Right atrium auricular region (tissue), 2 donors: ENCODE measurements at regions not wholly inside any gene's neighbourhood (a gene's known extent, or its start where the extent isn't known, plus 50 kb on each side); places are given as distances from the start of the nearest gene placed in this dataset.
"Not testable (repeated sequence)": the region's sequence is repeated elsewhere in the genome, so short reads cannot be mapped to it uniquely, and the experiment has no call there.

Source experiments
- DNase-seq: peaks from one replicate; pipeline ENCODE4 v3.0.0-alpha.2; 2019; ENCODE audit warnings: low spot score
- H3K27ac ChIP-seq, 2 donors: fragments of 200-600 bp; sonication (generic); 1 replicate in 1 of 2; 2 replicates in 1 of 2; pipeline ENCODE4 v1.5.1; 2016 to 2019
- H3K27me3 ChIP-seq, 2 donors: fragments of 200-600 bp; sonication (generic); one replicate each; pipeline versions ENCODE4 v1.5.1 to v1.6.0; 2017 to 2019
- H3K36me3 ChIP-seq: fragments of 200-600 bp; sonication (generic); one replicate; pipeline ENCODE4 v1.5.1; 2016
- H3K4me1 ChIP-seq, 2 donors: fragments of 200-600 bp; sonication (generic); one replicate each; pipeline versions ENCODE4 v1.5.1 to v1.6.0; 2017 to 2019
- H3K4me3 ChIP-seq, 2 donors: fragments of 200-600 bp; sonication (generic); 1 replicate in 1 of 2; 2 replicates in 1 of 2; pipeline ENCODE4 v1.5.1; 2017 to 2019; ENCODE audit warnings: mild to moderate bottlenecking in 1 of 2, moderate library complexity in 1 of 2
- H3K9me3 ChIP-seq, 2 donors: fragments of 200-600 bp; sonication (generic); one replicate each; pipeline ENCODE4 v1.5.1; 2019
- CTCF ChIP-seq, 2 donors: fragments of 200-600 bp; sonication (generic); IDR thresholded peaks; one replicate each; pipeline ENCODE4 v1.5.1; 2019; ENCODE audit warnings: antibody characterized with exemption in 2 of 2

GRCh38 chr5:101785090-101785489 lies 511.0 kb downstream of the SLCO4C1 start:
- Histone ChIP-seq H3K27me3 (no peaks in the 10 kb centered on the region), H3K4me3 (no peak overlapping the region), H3K4me1 (no peaks in the 10 kb centered on the region), H3K36me3 (no peaks in the 10 kb centered on the region), H3K27ac (no peak overlapping the region), H3K9me3 (no peaks in the 10 kb centered on the region)
- TF ChIP-seq CTCF (IDR thresholded peaks at IDR 0.05): no peak
- DNase-seq: no peak

GRCh38 chr5:101783241-101784013 lies 512.7 kb downstream of the SLCO4C1 start:
- DNase-seq: no peak
- no peak overlapping the region for H3K4me3 ChIP-seq
- no peak for TF ChIP-seq CTCF (IDR thresholded peaks at IDR 0.05)

GRCh38 chr5:101782352-101783103 lies 513.6 kb downstream of the SLCO4C1 start:
- no peak overlapping the region for H3K27ac ChIP-seq
- H3K9me3 ChIP-seq: no peaks in the 10 kb centered on the region
- no peak for DNase-seq
- no peak for TF ChIP-seq CTCF (IDR thresholded peaks at IDR 0.05)
- no peaks in the 10 kb centered on the region for H3K4me1 ChIP-seq
- H3K36me3 ChIP-seq: no peaks in the 10 kb centered on the region
- H3K4me3 ChIP-seq: no peak overlapping the region
- no peaks in the 10 kb centered on the region for H3K27me3 ChIP-seq

More at GRCh38 chr5:101783241-101784013, 512.7 kb downstream of the SLCO4C1 start:
- H3K36me3 ChIP-seq: no peaks in the 10 kb centered on the region
- no peaks in the 10 kb centered on the region for H3K4me1 ChIP-seq
- no peaks in the 10 kb centered on the region for H3K9me3 ChIP-seq
- H3K27me3 ChIP-seq: no peaks in the 10 kb centered on the region
- H3K27ac ChIP-seq: no peak overlapping the region

- no peak for TF ChIP-seq CTCF (IDR thresholded peaks at IDR 0.05)
- H3K4me1 ChIP-seq: no peaks in the 10 kb centered on the region
- DNase-seq: no peak
- H3K36me3 ChIP-seq: no peaks in the 10 kb centered on the region
- H3K9me3 ChIP-seq: peaks cover 0 to 1% of the 10 kb centered on the region in 2 donors
- no peak overlapping the region for H3K4me3 ChIP-seq
- H3K27ac ChIP-seq: no peak overlapping the region
- H3K27me3 ChIP-seq: no peaks in the 10 kb centered on the region
Observed at GRCh38 chr5:101751105-101751504, 545.0 kb downstream of the SLCO4C1 start.

GRCh38 chr5:101743000-101743399 lies 553.1 kb downstream of the SLCO4C1 start:
- not testable (repeated sequence) for H3K36me3 ChIP-seq, H3K9me3 ChIP-seq, H3K4me3 ChIP-seq, DNase-seq, H3K27me3 ChIP-seq, H3K27ac ChIP-seq, H3K4me1 ChIP-seq

- no peak for TF ChIP-seq CTCF (IDR thresholded peaks at IDR 0.05)
- Histone ChIP-seq H3K27me3 (no peaks in the 10 kb centered on the region), H3K4me3 (no peak overlapping the region)
Observed at GRCh38 chr5:101728933-101729332, 567.2 kb downstream of the SLCO4C1 start.

More at GRCh38 chr5:101728933-101729332, 567.2 kb downstream of the SLCO4C1 start:
- Histone ChIP-seq H3K36me3 (no peaks in the 10 kb centered on the region), H3K27ac (no peak overlapping the region), H3K4me1 (no peaks in the 10 kb centered on the region), H3K9me3 (no peaks in the 10 kb centered on the region)
- no peak for DNase-seq
